ENCODE measurements at regions not wholly inside any gene's neighbourhood (a gene's known extent, or its start where the extent isn't known, plus 50 kb on each side); places are given as distances from the start of the nearest gene placed in this dataset.

DNA sequence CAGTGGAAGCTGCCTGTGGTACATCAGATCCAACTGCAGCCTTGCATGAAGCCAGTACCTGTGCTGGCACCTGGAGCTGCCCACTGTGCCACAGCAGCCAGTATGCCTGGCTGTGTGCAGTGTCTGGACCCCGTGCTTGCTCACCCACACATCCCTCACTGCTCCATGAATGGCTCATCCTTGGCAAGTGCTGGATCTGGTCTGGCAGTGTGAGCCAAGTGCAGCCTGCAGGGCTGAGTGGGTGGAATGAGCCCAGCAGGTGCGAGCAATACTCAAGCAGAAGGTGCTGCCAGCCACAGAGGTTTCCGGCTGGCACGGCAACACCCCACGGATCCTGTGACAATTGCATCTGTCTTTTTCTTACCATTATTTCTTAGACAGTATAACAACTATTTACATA lies 488.2 kb upstream of the ROBO2 start:
- TF ChIP-seq, protein P1, sequence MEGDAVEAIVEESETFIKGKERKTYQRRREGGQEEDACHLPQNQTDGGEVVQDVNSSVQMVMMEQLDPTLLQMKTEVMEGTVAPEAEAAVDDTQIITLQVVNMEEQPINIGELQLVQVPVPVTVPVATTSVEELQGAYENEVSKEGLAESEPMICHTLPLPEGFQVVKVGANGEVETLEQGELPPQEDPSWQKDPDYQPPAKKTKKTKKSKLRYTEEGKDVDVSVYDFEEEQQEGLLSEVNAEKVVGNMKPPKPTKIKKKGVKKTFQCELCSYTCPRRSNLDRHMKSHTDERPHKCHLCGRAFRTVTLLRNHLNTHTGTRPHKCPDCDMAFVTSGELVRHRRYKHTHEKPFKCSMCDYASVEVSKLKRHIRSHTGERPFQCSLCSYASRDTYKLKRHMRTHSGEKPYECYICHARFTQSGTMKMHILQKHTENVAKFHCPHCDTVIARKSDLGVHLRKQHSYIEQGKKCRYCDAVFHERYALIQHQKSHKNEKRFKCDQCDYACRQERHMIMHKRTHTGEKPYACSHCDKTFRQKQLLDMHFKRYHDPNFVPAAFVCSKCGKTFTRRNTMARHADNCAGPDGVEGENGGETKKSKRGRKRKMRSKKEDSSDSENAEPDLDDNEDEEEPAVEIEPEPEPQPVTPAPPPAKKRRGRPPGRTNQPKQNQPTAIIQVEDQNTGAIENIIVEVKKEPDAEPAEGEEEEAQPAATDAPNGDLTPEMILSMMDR (IDR thresholded peaks at IDR 0.05), result no peak
- Mint-ChIP-seq H3K27me3 (ENCODE audit: unreplicated experiment) (no peaks in the 10 kb centered on the region), H3K4me1 (ENCODE audit: unreplicated experiment) (peaks cover 10% of the 10 kb centered on the region), H3K36me3 (ENCODE audit: unreplicated experiment) (no peaks in the 10 kb centered on the region), H3K9me3 (ENCODE audit: unreplicated experiment) (no peaks in the 10 kb centered on the region), H3K27ac (ENCODE audit: unreplicated experiment) (no peak overlapping the region), H3K4me3 (ENCODE audit: unreplicated experiment) (no peak overlapping the region)
- no peak for DNase-seq (ENCODE audit: extremely low spot score, unreplicated experiment)

DNA sequence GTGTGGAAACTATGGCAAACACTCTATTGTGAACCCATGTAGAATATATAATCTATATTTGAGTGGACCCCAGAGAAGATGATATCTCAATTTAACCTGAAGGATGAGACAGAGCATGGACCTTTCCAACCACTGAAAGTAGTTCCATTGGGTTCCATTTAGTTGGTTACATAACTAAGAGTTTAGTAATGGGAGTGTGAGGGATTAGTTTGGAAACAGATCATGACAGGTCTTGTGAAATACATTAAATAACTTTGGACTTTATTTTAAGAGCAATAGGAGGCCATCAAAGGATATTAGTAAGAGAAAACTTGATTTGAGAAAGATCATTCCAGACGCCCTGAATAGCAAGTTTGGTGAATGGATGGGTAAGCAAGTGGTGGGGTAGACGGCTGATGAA lies 487.2 kb upstream of the ROBO2 start:
- Mint-ChIP-seq H3K27me3 (ENCODE audit: unreplicated experiment) (no peaks in the 10 kb centered on the region), H3K4me3 (ENCODE audit: unreplicated experiment) (no peak overlapping the region), H3K36me3 (ENCODE audit: unreplicated experiment) (no peaks in the 10 kb centered on the region), H3K9me3 (ENCODE audit: unreplicated experiment) (no peaks in the 10 kb centered on the region), H3K4me1 (ENCODE audit: unreplicated experiment) (peaks cover 10% of the 10 kb centered on the region), H3K27ac (ENCODE audit: unreplicated experiment) (no peak overlapping the region)
- TF ChIP-seq, protein P1 (IDR thresholded peaks at IDR 0.05), result no peak
- no peak for DNase-seq (ENCODE audit: extremely low spot score, unreplicated experiment)

DNA sequence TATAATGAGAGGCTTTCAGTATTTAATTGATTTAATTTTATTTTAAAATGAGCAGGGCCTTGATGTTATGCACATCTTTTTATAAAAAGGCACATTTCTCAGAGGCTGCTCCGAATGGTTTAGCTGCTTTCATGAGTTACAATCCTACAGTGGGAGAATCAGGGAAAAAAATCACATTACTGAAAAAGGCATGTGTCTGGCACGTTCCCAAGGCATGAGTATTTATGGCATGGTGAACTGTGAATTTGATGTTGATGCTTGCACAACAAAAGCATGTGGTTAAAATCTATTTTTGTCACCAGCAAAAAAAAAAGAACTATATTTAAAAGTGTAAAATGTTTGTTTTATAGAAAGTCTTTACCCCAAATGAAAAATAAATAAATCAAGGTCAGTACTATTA lies 485.2 kb upstream of the ROBO2 start:
- Mint-ChIP-seq H3K27ac (ENCODE audit: unreplicated experiment) (peak overlapping the region; percentile 50), H3K27me3 (ENCODE audit: unreplicated experiment) (no peaks in the 10 kb centered on the region), H3K4me3 (ENCODE audit: unreplicated experiment) (no peak overlapping the region), H3K9me3 (ENCODE audit: unreplicated experiment) (no peaks in the 10 kb centered on the region), H3K4me1 (ENCODE audit: unreplicated experiment) (peaks cover 10% of the 10 kb centered on the region), H3K36me3 (ENCODE audit: unreplicated experiment) (no peaks in the 10 kb centered on the region)
- TF ChIP-seq, protein P1 (IDR thresholded peaks at IDR 0.05), result no peak
- no peak for DNase-seq (ENCODE audit: extremely low spot score, unreplicated experiment)

DNA sequence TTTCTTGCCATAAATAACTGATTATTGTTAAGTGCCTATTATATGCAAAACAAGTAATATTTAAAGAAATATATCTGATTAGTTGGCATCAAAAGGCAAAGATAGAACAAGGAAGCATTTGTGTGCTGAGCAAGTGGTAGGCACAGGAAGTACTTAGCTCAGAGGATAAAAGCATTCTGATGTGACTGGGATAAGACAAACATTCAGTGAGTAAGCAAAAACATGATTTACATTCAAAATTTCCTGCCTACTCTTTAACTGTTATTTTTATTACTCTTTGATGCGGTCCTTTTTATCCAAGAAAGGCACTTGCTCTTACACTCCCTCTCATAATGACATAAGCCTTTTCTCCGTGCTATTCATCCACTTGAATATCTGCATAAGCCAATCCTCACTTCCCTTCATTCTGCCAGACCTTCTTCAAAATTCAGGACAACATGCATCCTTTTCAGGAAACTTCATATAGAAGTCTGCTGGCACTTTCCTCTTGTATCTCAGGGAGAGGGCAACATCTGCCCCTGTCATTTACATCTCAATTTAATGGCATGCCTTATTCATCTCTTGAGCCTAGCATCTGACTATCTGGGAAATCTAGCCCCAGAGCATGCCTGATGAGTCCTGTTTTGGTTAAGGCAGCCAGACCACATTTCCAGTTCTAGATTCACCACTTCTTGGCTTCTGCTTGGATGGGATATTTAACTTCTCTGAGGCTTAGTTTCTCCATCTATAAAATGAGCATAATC lies 478.2 kb upstream of the ROBO2 start:
- H3K9me3 Mint-ChIP-seq (ENCODE audit: unreplicated experiment), result no peaks in the 10 kb centered on the region
- no peaks in the 10 kb centered on the region for H3K4me1 Mint-ChIP-seq (ENCODE audit: unreplicated experiment)
- TF ChIP-seq, protein P1 (IDR thresholded peaks at IDR 0.05), result no peak
- H3K36me3 Mint-ChIP-seq (ENCODE audit: unreplicated experiment), result no peaks in the 10 kb centered on the region
- no peak overlapping the region for H3K4me3 Mint-ChIP-seq (ENCODE audit: unreplicated experiment)
- no peaks in the 10 kb centered on the region for H3K27me3 Mint-ChIP-seq (ENCODE audit: unreplicated experiment)
- DNase-seq (ENCODE audit: extremely low spot score, unreplicated experiment), result no peak
- no peak overlapping the region for H3K27ac Mint-ChIP-seq (ENCODE audit: unreplicated experiment)

DNA sequence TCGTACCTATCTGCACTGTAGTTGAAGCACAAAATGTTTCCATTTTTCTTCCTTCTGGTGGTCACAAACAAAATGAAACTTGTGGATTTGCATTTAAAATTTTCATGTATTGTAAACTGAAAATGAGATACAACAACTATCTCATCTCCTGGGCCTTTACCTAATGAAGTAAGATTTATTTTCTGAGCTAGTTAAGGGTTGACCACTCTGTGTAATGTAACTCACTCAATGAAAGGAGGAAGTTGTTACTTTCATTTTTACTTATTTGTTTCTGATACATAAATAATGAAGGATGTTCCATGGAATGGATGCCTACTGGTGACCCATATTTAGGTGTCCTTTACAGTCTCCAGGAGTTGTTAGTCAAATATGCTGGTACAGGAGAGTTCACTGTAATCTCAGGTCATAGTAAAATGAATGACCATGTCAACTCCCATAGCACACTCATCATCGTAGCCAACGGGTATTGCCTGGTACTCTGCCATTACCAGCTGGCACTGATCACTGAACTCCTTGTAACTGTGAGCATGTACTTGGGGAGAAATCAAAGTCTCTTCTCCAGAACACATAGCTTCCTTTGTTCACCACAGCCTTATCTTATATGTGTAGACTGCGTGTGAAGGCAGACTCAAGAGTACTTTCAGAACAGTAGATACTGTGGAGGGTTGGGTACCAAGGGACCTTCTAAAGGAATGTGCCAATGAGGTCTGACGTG lies 474.2 kb upstream of the ROBO2 start:
- Mint-ChIP-seq H3K9me3 (ENCODE audit: unreplicated experiment) (no peaks in the 10 kb centered on the region), H3K36me3 (ENCODE audit: unreplicated experiment) (no peaks in the 10 kb centered on the region), H3K27ac (ENCODE audit: unreplicated experiment) (no peak overlapping the region), H3K27me3 (ENCODE audit: unreplicated experiment) (no peaks in the 10 kb centered on the region), H3K4me1 (ENCODE audit: unreplicated experiment) (no peaks in the 10 kb centered on the region), H3K4me3 (ENCODE audit: unreplicated experiment) (no peak overlapping the region)
- TF ChIP-seq, protein P1 (IDR thresholded peaks at IDR 0.05), result no peak
- no peak for DNase-seq (ENCODE audit: extremely low spot score, unreplicated experiment)

Data from osteocyte (in vitro differentiated cells).